Heart right ventricle (tissue), 16 donors: ENCODE measurements at regions not wholly inside any gene's neighbourhood (a gene's known extent, or its start where the extent isn't known, plus 50 kb on each side); places are given as distances from the start of the nearest gene placed in this dataset.

Source experiments
- ATAC-seq, 8 donors: fragments of 200-7000 bp; cut with Tn5 transposase; one replicate each; pipeline ENCODE4 v1.9.1; 2020; ENCODE audit warnings: mild to moderate bottlenecking in 8 of 8, moderate library complexity in 8 of 8, moderate number of reproducible peaks in 1 of 8
- DNase-seq, 2 donors: peaks; one replicate each; pipeline ENCODE4 v3.0.0-alpha.2; 2020
- H3K27ac ChIP-seq, 10 donors: fragments of 200-600 bp; sonication (generic) in 2 of 10; one replicate each; pipeline versions ENCODE4 v1.5.0 to v1.8.0; 2020 to 2022; ENCODE audit warnings: mild to moderate bottlenecking in 3 of 10
- H3K27me3 ChIP-seq, 7 donors: fragments of 200-600 bp; one replicate each; pipeline ENCODE4 v1.8.0; 2021 to 2022; ENCODE audit warnings: mild to moderate bottlenecking in 2 of 7
- H3K36me3 ChIP-seq, 9 donors: fragments of 200-600 bp; sonication (generic) in 1 of 9; one replicate each; pipeline versions ENCODE4 v1.5.0 to v1.8.0; 2020 to 2022; ENCODE audit warnings: mild to moderate bottlenecking in 2 of 9
- H3K4me1 ChIP-seq, 9 donors: fragments of 200-600 bp; sonication (generic) in 1 of 9; one replicate each; pipeline versions ENCODE4 v1.5.0 to v1.8.0; 2020 to 2022; ENCODE audit warnings: mild to moderate bottlenecking in 4 of 9
- H3K4me3 ChIP-seq, 10 donors: fragments of 200-600 bp; sonication (generic) in 2 of 10; one replicate each; pipeline versions ENCODE4 v1.5.0 to v1.8.0; 2020 to 2022; ENCODE audit warnings: mild to moderate bottlenecking in 7 of 10, moderate library complexity in 2 of 10
- H3K9me3 ChIP-seq, 11 donors: fragments of 200-600 bp in 10 of 11; sonication (generic) in 2 of 11; one replicate each; pipeline versions ENCODE4 v1.5.0 to v1.8.0; 2013 to 2022; ENCODE audit warnings: mild to moderate bottlenecking in 2 of 11, control low read depth in 1 of 11, moderate library complexity in 1 of 11
- WGBS, 2 donors: extraction: QIAGEN DNeasy Blood & Tissue Kit; methylation state at CpG; one replicate each; pipeline ENCODE4 v1.1.7; 2013; ENCODE audit warnings: inconsistent platforms in 1 of 2; 5-methylcytosine and 5-hydroxymethylcytosine counted together
- intact Hi-C, 10 donors: fragments of 100-400 bp; cut with DNase I; formaldehyde crosslinking; loops; one replicate each; pipeline versions ENCODE4 v1.11.1 to v1.14.2; 2022
- TF ChIP-seq, protein P1 (sequence below), 9 donors: fragments of 200-600 bp; sonication (generic) in 2 of 9; IDR thresholded peaks; one replicate each; pipeline versions ENCODE4 v1.5.0 to v1.8.0; 2021 to 2022; ENCODE audit warnings: antibody characterized with exemption in 9 of 9, mild to moderate bottlenecking in 5 of 9, moderate library complexity in 1 of 9
- donor health status: Arrhythmogenic right ventricular cardiomyopathy.
- donor health status: ischemic (EF 13 %, LVEDD 7.1; RV severe dilation, severe dysfunction).
- donor health status: healthy with polysubstance abuse.
- donor health status: DM: no; HTN: yes; CAD: no.
- donor health status: DM: no; HTN: no; CAD: no.
- donor health status: ischemic (EF 25% LVEDD 6.9; RV normal size, moderate dysfunction).
- donor health status: ischemic (EF 25% LVEDD 5.7; RV mildly dilated, moderate dysfunction).
- donor health status: healthy.
- donor health status: DM: yes; HTN: yes; CAD: no.
- donor health status: Ischemic cardiomyopathy.
- donor health status: ischemic (EF 35%, LVEDD 5.7; RV mildly dilated, moderate dysfunction).
- donor health status: nonischemic (EF 11% LVEDD 7.7; RV severe dilation, severe dysfunction).
- donor health status: DM: yes; HTN: yes; CAD: no.
- donor health status: PGD.
- donor health status: ischemic (EF 29% LVEDD 5.4; RV normal size, mild dysfunction).
- donor health status: nonischemic (EF 23%, LVEDD 6.1; RV moderate dilation, normal function).

DNA sequence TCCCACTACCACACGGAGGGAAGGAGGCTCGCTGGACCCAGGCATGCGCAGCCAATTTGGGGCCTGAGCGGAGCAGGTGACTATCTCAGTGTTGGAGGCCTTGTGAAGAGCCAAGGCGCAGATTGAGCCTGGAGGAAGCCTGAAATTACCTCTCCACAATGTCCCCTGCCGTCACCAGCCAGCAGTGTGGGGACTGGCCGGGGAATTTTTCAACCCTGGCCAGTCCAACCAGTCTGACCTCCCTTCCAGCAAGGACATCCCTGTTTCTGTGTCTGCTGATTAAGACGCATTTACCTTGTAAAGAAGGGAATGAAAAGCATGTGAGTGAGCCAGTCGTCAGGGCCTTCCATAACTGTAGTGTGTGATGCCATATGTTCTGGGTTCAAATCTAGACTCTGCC, 198.1 kb upstream of the IRX3 start:
- TF ChIP-seq, protein P1, sequence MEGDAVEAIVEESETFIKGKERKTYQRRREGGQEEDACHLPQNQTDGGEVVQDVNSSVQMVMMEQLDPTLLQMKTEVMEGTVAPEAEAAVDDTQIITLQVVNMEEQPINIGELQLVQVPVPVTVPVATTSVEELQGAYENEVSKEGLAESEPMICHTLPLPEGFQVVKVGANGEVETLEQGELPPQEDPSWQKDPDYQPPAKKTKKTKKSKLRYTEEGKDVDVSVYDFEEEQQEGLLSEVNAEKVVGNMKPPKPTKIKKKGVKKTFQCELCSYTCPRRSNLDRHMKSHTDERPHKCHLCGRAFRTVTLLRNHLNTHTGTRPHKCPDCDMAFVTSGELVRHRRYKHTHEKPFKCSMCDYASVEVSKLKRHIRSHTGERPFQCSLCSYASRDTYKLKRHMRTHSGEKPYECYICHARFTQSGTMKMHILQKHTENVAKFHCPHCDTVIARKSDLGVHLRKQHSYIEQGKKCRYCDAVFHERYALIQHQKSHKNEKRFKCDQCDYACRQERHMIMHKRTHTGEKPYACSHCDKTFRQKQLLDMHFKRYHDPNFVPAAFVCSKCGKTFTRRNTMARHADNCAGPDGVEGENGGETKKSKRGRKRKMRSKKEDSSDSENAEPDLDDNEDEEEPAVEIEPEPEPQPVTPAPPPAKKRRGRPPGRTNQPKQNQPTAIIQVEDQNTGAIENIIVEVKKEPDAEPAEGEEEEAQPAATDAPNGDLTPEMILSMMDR (IDR thresholded peaks at IDR 0.05): no peak
- Histone ChIP-seq H3K4me3 (no peak overlapping the region), H3K4me1 (peaks cover 6 to 59% (median 26%) of the 10 kb centered on the region in 9 donors), H3K36me3 (no peaks in the 10 kb centered on the region), H3K27ac (peak overlapping the region; percentile 37 to 93 (median 84)), H3K27me3 (no peaks in the 10 kb centered on the region), H3K9me3 (no peaks in the 10 kb centered on the region)
- ATAC-seq (peak; percentile 10 to 53 (median 32)), DNase-seq (peak in 1 of 2 donors; percentile 16)
- WGBS, 2 donors: 57 to 71% methylated on average over 9 of the region's 9 CpGs
- intact Hi-C loops: loop anchor here in 5 of 10 donors (5.0 to 10.0 kb wide), 7 partner anchors 37 to 440 kb away; partner anchors contain the start of gene IRX3 (in 3 of the 5)

DNA sequence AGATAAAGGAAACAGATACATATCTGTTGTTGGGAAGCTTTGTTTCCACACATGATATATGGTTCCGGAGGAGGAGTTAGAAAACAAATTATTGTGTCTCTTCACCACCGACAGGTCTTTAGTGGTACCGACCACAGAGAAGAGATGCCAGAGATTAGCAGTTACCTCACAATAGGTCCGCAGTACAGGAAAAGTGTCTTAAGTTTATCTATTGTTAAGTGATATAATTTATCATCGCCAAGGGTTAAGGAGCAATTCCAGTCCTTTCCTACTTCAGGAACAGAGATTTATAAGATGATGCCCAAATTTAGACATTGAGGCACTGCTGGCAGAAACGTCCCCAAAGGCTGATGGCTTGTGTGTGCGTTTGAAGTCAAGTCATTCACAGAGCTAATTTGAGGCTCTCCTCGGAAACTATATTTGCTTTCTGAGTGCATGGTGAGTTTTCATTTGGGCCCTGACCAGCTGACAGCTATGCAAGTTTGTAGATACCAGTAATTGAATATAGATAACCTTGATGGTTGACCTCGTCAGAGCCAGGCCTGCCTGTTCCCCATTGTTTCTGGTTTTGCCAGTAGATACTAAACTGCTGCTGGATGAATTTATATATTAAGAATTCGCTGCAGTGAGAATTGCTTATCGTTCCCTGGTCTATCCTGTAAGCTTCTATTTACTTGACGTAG, 196.4 kb upstream of the IRX3 start:
- intact Hi-C loops: loop anchor here in 5 of 10 donors (2.0 to 10.0 kb wide), 6 partner anchors 71 to 442 kb away; partner anchors contain the start of gene IRX3 (in 3 of the 5)
- 33 to 38% methylated on average over 12 of the region's 12 CpGs for WGBS, 2 donors
- Histone ChIP-seq H3K27ac (peak overlapping the region; percentile 38 to 93 (median 84)), H3K4me3 (no peak overlapping the region), H3K36me3 (no peaks in the 10 kb centered on the region), H3K4me1 (peaks cover 0 to 42% (median 17%) of the 10 kb centered on the region in 9 donors), H3K27me3 (no peaks in the 10 kb centered on the region), H3K9me3 (no peaks in the 10 kb centered on the region)
- DNase-seq: peak in 1 of 2 donors; percentile 54
- TF ChIP-seq, protein P1 (IDR thresholded peaks at IDR 0.05): no peak
- peak; percentile 71 to 93 (median 88) for ATAC-seq

DNA sequence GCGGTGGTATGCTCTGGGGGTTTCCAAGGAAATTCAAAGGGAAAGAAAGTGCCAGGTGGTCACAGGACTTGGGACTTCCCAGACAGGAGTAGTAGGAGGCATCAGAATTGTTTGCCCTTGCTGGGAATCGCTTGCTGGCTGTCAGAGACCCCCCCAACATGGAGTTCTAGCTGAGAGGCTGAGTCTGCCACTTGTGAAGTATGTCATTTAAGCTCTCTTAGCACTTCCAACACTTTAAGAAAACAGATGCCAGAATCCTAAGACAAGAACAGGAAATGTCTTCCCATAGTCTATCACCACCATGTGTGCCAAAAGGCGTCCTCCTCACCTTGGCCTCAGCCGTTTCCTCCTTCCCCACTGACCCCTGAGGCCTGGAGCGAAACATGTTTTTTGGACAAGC, 193.8 kb upstream of the IRX3 start:
- Histone ChIP-seq H3K4me1 (peaks cover 0 to 27% (median 14%) of the 10 kb centered on the region in 9 donors), H3K4me3 (no peak overlapping the region), H3K36me3 (no peaks in the 10 kb centered on the region), H3K27me3 (no peaks in the 10 kb centered on the region), H3K27ac (no peak overlapping the region), H3K9me3 (no peaks in the 10 kb centered on the region)
- 66 to 71% methylated on average over 5 of the region's 5 CpGs for WGBS, 2 donors
- DNase-seq (no peak), ATAC-seq (no peak)
- TF ChIP-seq, protein P1 (IDR thresholded peaks at IDR 0.05): no peak
- intact Hi-C loops: loop anchor here in 5 of 10 donors (5.0 to 10.0 kb wide), 5 partner anchors 68 to 444 kb away; partner anchors contain the start of gene IRX3 (in 3 of the 5)

DNA sequence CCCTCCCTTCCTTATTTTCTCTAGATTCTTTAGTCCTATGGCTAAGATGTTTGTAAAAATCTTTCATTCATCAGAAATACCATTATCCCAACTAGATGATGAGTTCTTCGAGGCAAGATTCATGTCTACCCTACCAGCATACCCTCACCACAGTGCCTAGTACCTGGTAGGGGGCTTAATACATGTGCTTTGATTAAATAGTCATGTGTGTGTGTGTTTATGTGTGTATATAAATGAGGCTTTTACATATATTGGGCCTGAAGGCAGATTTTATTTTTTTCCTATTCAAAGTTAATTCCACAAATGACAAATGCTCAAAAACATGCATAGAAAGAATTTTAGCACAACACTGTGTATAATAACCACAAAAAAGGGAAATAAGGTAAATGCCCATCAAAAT, 193.0 kb upstream of the IRX3 start:
- ATAC-seq: no peak
- WGBS, 2 donors: 81 to 97% methylated on average over 1 of the region's 1 CpG
- no peaks in the 10 kb centered on the region for H3K27me3 ChIP-seq
- H3K36me3 ChIP-seq: no peaks in the 10 kb centered on the region
- intact Hi-C loops: no loop called here
- H3K4me3 ChIP-seq: no peak overlapping the region
- no peak for DNase-seq
- H3K4me1 ChIP-seq: peaks cover 0 to 21% (median 13%) of the 10 kb centered on the region in 9 donors
- TF ChIP-seq, protein P1 (IDR thresholded peaks at IDR 0.05): no peak
- H3K9me3 ChIP-seq: no peaks in the 10 kb centered on the region
- no peak overlapping the region for H3K27ac ChIP-seq
